GM21381 (cell line): ENCODE measurements at regions not wholly inside any gene's neighbourhood (a gene's known extent, or its start where the extent isn't known, plus 50 kb on each side); places are given as distances from the start of the nearest gene placed in this dataset.

Source experiments
- ATAC-seq: cut with Tn5 transposase; IDR thresholded peaks from one replicate; pipeline ENCODE4 v1.9.1; 2021; ENCODE audit warnings: mild to moderate bottlenecking, moderate library complexity; ENCODE audit not compliant: unreplicated experiment

DNA sequence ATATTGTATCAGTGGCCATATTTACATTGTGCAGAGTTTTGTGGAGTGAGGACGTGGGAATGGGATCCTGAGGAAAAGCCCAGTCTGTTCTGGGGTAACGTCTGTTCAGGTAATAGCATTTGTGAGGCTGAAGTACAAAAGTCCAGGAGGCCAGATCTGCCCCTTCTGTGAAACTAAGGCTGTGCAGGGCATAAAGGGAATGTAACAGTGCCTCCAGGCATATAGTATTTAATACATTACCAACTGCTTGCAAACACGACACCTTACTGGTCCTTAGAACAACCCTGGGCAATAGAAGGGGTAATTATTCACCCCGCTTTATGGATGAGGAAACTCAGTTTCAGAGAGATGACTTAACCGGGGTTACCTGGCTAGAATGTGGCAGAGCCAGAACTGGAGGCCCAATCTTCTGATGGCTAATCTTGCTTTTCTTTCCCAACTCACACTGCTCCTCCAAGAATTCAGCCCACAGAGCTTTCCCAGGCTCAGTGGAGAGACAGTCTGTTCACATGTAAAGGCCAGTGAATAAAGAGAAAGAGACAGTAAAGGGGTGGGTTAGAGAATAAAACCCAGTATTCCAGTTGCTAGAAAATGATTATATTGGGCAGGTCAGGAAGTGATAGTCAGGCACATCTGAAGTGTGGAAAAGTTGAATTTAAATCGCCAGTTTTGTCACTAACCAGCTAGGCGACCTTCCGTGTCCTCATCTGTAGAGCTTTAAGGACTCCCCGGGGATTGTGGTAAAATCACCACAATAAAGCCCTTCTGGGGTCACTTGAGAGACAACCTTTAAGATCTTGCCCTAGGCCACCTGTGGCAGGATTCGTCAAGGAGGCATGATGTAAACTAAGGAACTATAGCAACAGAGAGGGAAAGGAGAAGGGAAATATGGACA, 280.7 kb upstream of the CITED2 start:
- ATAC-seq, result no peak

GRCh38 chr6:139654309-139654708, 279.9 kb upstream of the CITED2 start:
- no peak for ATAC-seq

DNA sequence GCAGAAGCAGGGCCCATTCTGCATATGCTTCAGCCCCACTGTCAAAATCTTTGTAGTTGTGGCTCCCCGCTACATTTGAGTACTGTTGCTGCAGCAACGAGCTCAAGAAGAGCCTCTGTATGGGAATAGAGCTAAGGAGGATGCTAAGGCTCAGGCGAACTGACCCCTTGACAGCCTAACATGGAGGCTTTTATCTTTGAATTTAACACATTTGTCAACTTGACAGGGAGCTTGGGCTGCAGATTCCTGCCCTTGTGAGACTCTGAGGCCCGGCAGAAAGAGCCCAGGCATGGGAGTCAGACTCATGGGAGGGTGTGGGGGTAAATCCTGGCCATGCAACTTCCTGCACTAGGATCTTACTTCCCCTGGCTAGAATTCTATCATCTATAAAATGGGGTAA, 278.7 kb upstream of the CITED2 start:
- ATAC-seq, result no peak

GRCh38 chr6:139650941-139651340, 276.5 kb upstream of the CITED2 start:
- ATAC-seq, result no peak

DNA sequence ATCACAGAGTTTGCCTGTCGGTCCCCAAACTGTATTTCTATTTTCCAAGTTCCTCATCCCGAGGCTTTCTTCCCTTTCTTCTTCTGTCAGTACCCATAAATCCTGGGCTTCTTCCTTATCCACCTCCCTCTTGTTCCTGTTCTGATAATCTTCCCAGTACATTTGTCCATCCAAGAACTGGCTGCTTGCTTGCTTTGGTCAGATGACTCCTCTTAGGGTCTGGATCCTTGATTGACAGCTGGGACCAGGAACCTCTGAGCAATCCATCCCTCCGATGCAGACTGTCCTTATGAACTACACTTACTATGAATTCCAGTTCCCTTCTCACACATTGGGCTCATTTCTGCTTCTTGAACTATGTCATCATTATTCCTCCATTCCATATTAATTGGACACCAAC, 275.3 kb upstream of the CITED2 start:
- no peak for ATAC-seq

DNA sequence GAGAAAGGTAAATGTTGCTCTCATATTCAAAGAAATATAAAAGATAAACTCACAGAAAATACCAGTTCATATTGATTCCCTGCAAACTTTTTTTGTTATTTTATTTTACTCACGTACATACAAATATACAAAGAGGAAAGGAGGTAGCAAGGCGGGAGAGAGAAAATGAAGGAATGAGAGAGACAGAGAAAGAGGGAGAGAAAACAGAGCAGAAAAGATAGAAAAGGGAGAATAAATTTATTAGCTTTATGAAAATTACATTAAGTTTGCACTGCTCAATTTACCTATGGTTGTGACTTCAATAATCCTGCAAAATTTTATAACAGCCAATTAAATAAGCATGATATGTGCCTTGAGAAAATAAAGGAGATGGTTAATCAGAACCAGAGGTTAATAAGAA, 274.7 kb upstream of the CITED2 start:
- no peak for ATAC-seq

- no peak for ATAC-seq
Measured at GRCh38 chr6:139648430-139649000, 274.1 kb upstream of the CITED2 start.

DNA sequence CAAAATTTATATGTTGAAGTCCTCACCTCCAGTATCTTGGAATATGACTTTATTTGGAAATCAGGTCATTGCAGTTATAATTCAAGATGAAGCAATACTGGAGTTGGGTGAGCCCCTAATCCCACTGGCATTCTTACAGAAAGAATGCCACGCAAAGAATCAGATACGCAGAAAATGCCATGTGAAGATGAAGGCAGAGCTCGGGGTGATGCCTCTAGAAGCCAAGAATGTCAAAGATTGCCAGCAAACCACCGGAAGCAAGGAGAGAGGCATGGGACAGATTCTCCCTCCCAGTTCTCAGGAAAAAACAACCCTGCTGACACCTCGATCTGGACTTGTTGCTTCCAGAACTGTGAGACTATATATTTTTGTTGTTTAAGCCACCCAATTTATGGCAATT, 273.4 kb upstream of the CITED2 start:
- no peak for ATAC-seq

- ATAC-seq, result no peak
Measured at GRCh38 chr6:139647016-139647415, 272.6 kb upstream of the CITED2 start.

DNA sequence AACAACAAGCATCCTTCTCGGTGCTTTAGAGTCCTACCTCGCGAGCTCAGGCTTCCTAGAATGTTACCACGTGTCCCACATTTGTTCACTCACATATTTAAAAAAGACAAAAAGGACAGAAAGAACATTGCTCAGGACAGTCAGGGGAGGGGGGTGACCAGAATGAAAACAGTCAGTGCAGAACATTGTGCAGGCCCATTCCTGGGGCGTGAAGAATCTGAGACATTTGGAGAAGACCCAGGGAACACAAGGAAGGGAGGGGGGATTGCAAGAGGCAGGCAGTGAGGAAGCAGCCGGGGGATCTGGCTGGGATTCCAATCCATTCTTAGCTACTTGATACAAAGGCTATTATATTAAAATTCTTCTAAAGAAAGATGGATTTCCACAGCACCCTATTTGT, 270.4 kb upstream of the CITED2 start:
- no peak for ATAC-seq

- no peak for ATAC-seq
Measured at GRCh38 chr6:139643986-139644385, 269.5 kb upstream of the CITED2 start.

DNA sequence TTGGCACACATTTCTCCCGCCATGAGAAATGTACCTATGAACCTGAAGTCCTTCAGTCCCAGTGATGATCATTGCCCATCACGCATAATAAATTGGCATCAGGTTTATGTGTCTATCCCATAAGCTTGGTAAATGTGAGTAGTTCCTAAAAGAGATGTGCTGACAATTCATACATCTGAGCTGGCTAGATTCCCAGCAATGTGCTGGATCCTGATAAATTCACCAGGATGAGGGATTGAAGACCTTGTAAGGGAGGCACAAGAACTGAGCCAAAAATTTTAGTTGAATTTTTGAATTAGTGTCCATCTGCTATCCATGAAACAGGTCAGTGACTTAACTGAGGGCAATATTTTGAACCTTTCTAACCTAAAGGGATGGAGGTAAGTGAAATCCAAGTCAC, 267.9 kb upstream of the CITED2 start:
- no peak for ATAC-seq

DNA sequence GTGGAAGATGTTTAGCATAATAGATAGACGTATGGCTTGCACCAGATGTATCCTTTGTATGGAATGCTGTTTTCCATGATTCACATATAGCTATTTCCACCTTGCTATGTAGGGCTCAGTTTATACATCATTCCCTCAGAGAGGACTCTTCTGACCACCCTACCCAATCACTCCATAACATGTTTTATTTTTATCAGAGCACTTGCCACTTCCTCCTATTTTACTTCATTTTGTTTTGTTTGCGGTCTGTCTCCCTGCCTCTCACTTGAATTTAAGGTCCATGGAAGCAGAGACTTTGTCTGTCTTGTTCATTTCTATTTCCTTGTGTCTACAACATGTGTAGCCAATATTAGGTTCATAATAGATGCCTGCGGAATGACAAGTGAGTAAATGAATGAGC, 266.9 kb upstream of the CITED2 start:
- no peak for ATAC-seq

- ATAC-seq, result no peak
Measured at GRCh38 chr6:139640921-139641320, 266.5 kb upstream of the CITED2 start.

GRCh38 chr6:139640448-139640847, 266.0 kb upstream of the CITED2 start:
- ATAC-seq, result peak; percentile 95

DNA sequence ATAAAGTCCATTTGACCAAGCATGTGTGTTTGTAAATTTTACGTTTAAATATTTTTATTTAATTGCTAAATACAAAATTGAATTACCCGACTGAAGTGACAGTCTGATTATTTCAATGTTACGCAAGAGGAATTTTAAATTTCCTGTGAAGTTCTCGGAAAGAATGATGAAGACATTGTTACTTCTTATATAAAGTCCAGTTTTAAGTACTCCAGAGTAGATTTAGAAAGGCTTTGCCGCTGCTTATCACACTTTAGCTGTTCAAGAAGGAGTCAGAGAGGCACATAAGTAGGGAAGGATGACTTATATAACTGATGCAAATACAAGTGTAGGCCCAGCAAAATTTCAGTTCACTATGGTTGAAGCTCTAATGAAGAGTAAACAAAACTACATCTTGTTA, 265.1 kb upstream of the CITED2 start:
- ATAC-seq, result no peak

- ATAC-seq, result no peak
Measured at GRCh38 chr6:139638179-139638941, 263.9 kb upstream of the CITED2 start.

DNA sequence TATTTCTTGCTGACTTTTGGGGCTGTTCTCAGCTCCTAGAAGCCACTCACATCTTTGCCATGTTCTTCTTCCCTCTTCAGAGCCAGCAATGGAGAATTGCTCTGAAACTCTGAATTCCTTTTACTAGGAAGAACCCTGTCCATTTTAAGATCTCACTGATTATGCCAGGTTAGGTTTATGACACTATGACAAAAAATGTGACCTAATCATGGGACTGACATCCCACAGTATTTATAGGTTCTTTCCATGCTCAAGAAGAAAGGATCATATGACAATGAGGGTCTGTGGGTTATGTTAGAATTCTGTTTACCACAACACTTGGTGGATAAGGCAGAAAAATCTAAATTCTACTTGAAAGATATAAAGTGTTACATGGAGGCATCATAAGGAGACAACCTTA, 263.3 kb upstream of the CITED2 start:
- no peak for ATAC-seq

DNA sequence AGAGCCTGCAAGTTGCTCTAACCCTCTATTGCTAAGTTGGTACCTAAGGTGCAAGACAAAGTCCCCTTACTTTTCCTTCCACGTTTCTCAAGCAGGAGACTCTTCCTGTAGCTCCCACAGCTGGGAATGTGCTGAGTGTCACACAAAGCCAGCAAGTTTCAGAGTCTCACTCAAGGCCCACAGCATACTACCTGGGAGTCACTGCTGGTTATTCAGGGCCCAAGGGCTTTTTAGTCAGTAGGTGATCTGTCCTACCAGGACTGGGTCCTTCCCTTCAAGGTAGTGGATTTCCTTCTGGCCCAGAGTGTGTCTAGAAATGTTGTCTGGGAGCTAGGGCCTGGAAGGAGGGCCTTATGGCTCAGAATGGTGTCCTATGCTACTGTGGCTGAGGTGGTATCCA, 261.9 kb upstream of the CITED2 start:
- no peak for ATAC-seq

DNA sequence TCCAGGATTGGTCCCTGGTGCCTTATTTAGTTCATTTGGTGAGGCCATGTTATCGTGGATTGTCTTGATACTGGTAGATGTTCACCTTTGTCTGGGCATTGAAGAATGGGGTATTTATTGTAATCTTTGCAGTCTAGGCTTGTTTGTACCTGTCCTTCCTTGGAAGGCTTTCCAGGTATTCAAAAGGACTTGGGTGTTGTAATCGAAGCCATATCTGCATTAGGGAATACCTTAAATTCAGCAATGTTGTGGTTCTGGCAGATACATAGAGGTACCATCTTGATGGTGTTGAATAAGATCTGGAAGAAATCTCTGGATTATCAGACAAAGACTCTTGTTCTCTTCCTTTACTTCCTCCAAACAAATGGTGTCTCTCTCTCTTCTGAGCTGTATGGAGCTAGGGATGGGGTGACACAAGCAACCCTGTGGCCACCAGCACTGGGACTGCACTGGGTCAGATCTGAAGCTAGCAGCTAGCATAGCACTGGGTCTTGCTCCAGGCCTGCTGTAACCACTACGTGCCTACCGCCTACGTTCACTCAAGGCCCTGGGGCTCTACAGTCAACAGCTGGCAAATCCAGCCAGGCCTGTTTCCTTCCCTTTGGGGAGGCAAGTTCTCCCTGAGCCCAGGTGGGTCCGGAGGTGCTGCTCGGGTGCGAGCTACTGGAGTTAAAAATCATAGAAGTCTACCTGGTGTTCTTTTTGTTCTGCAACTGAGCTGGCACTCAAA, 261.1 kb upstream of the CITED2 start:
- ATAC-seq, result no peak

GRCh38 chr6:139632840-139633239, 258.4 kb upstream of the CITED2 start:
- no peak for ATAC-seq
